HCT116 (cell line): ENCODE measurements at regions not wholly inside any gene's neighbourhood (a gene's known extent, or its start where the extent isn't known, plus 50 kb on each side); places are given as distances from the start of the nearest gene placed in this dataset.

Source experiments
- ATAC-seq: fragments of 200-7000 bp; cut with Tn5 transposase; 2 replicates; pipeline ENCODE4 v1.9.1; 2020; ENCODE audit warnings: mild to moderate bottlenecking, moderate library complexity
- BruUV-seq: library from RNA; stranded (reverse); fragments of 400-500 nt; replicated peaks from 2 replicates; lab custom pipeline; 2021; lab: Mats Ljungman, UMichigan
- CTCF ChIA-PET: fragments of 300-600 bp; sonication (Branson Sonifier 250); formaldehyde crosslinking; loops from one replicate; lab custom pipeline; 2021; ENCODE audit warnings: antibody characterized with exemption; lab: Charles Lee
- POLR2A ChIA-PET: fragments of 300-600, 350-600 bp; sonication (Branson Sonifier 250); formaldehyde crosslinking; loops from one replicate; lab custom pipeline; 2021; ENCODE audit warnings: antibody characterized with exemption; lab: Charles Lee
- RAD21 ChIA-PET, 2 experiments: fragments of 300-600 bp; sonication (Branson Sonifier 250); formaldehyde crosslinking; loops; one replicate each; lab custom pipeline; 2023; ENCODE audit warnings: low total read pairs in 2 of 2; ENCODE audit not compliant: uncharacterized antibody in 2 of 2, unreplicated experiment in 2 of 2, low non-redundant PET in 1 of 2; lab: Charles Lee
- DNase-seq: peaks from one replicate; pipeline ENCODE4 v3.0.0-alpha.2; 2010; ENCODE audit warnings: low read depth, low spot score
- H2AFZ ChIP-seq: fragments of 200-600 bp; shearing (Covaris generic), sonication (generic); 2 replicates; pipeline ENCODE4 v1.6.1; 2017; ENCODE audit warnings: low read depth, mixed run types, mixed read lengths, antibody characterized with exemption, low read length; ENCODE audit not compliant: poor library complexity, severe bottlenecking
- H3K27ac ChIP-seq: 2 replicates; pipeline ENCODE4 v1.5.1; 2012; ENCODE audit warnings: low read depth, low read length
- H3K27me3 ChIP-seq: fragments of 200-600 bp; sonication (generic); 2 replicates; pipeline ENCODE4 v1.6.1; 2016; ENCODE audit warnings: mixed run types, low read length, mixed read lengths; ENCODE audit not compliant: insufficient read depth
- H3K36me3 ChIP-seq, 2 experiments: fragments of 200-500 bp in 1 of 2; fragments of 200-600 bp in 1 of 2; sonication (Bioruptor generic) in 1 of 2; sonication (generic) in 1 of 2; 2 replicates each; pipeline versions ENCODE4 v1.5.1 to v1.6.1; 2014 to 2016; ENCODE audit warnings: low read length in 2 of 2, inconsistent platforms in 1 of 2, mixed read lengths in 1 of 2, mixed run types in 1 of 2; ENCODE audit not compliant: insufficient read depth in 2 of 2, control insufficient read depth in 1 of 2
- H3K4me1 ChIP-seq, 2 experiments: fragments of 200-600 bp in 1 of 2; sonication (generic) in 1 of 2; 2 replicates each; pipeline versions ENCODE4 v1.5.1 to v1.6.1; 2012 to 2017; ENCODE audit warnings: low read length in 2 of 2, inconsistent platforms in 1 of 2, mild to moderate bottlenecking in 1 of 2, mixed read lengths in 1 of 2, mixed run types in 1 of 2, moderate library complexity in 1 of 2; ENCODE audit not compliant: insufficient read depth in 2 of 2, control insufficient read depth in 1 of 2
- H3K4me2 ChIP-seq: fragments of 200-600 bp; sonication (generic); 2 replicates; pipeline ENCODE4 v1.6.1; 2017; ENCODE audit warnings: mixed run types, low read length, mixed read lengths
- H3K4me3 ChIP-seq, 2 experiments: fragments of 200-600 bp in 1 of 2; sonication (generic) in 1 of 2; replicated peaks in 1 of 2; 2 replicates each; pipeline ENCODE4 v1.5.1; 2011 to 2016; ENCODE audit warnings: low read length in 2 of 2, control low read depth in 1 of 2, low read depth in 1 of 2, mild to moderate bottlenecking in 1 of 2, mixed read lengths in 1 of 2, mixed run types in 1 of 2
- H3K79me2 ChIP-seq: fragments of 200-600 bp; sonication (generic); 2 replicates; pipeline ENCODE4 v1.6.1; 2017; ENCODE audit warnings: mild to moderate bottlenecking, mixed run types, low read length, moderate library complexity, mixed read lengths; ENCODE audit not compliant: insufficient read depth
- H3K9ac ChIP-seq: fragments of 200-600 bp; sonication (generic); 2 replicates; pipeline ENCODE4 v1.6.1; 2016; ENCODE audit warnings: low read length, mixed read lengths
- H3K9me2 ChIP-seq: fragments of 200-600 bp; sonication (generic), shearing (Covaris generic); 2 replicates; pipeline ENCODE4 v1.6.1; 2017; ENCODE audit warnings: mixed run types, mild to moderate bottlenecking, moderate library complexity; ENCODE audit not compliant: insufficient read depth
- H3K9me3 ChIP-seq, 2 experiments: fragments of 200-500 bp in 1 of 2; fragments of 200-600 bp in 1 of 2; sonication (Bioruptor generic) in 1 of 2; sonication (generic) in 1 of 2; 2 replicates each; pipeline ENCODE4 v1.6.1; 2014 to 2017; ENCODE audit warnings: low read length in 2 of 2, mixed read lengths in 2 of 2, inconsistent platforms in 1 of 2, low read depth in 1 of 2, mild to moderate bottlenecking in 1 of 2, mixed run types in 1 of 2, moderate library complexity in 1 of 2; ENCODE audit not compliant: control insufficient read depth in 1 of 2, insufficient read depth in 1 of 2
- H4K20me1 ChIP-seq: fragments of 200-600 bp; sonication (generic), shearing (Covaris generic); 2 replicates; pipeline ENCODE4 v1.6.1; 2017; ENCODE audit warnings: mixed run types, mild to moderate bottlenecking, moderate library complexity; ENCODE audit not compliant: insufficient read depth
- EZH2 ChIP-seq: fragments of 200-600 bp; sonication (generic); IDR thresholded peaks from 2 replicates; pipeline ENCODE4 v1.6.1; 2017; ENCODE audit warnings: antibody characterized with exemption, mixed run types
- ZBTB33 ChIP-seq: IDR thresholded peaks from 2 replicates; pipeline ENCODE4 v1.6.1; 2011; ENCODE audit warnings: mild to moderate bottlenecking, low read length, moderate library complexity; ENCODE audit not compliant: insufficient replicate concordance; ENCODE audit errors: extremely low read depth
- intact Hi-C: fragments of 100-400 bp; cut with micrococcal nuclease; formaldehyde crosslinking; loops from 2 replicates; pipeline ENCODE4 v1.10.0; 2022
- TF ChIP-seq, protein P1 (sequence below): IDR thresholded peaks from 2 replicates; pipeline ENCODE4 v1.6.1; 2012

GRCh38 chr6:126153661-126154060 lies 167.3 kb downstream of the TRMT11 start:
- no peaks in the 10 kb centered on the region for H3K36me3 ChIP-seq
- TF ChIP-seq, protein P1, sequence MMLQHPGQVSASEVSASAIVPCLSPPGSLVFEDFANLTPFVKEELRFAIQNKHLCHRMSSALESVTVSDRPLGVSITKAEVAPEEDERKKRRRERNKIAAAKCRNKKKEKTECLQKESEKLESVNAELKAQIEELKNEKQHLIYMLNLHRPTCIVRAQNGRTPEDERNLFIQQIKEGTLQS, result no peak
- no peaks in the 10 kb centered on the region for H3K4me1 ChIP-seq
- H3K9me2 ChIP-seq, result no peaks in the 10 kb centered on the region
- H4K20me1 ChIP-seq, result no peaks in the 10 kb centered on the region
- ChIA-PET CTCF (no interaction called here), POLR2A (no interaction called here), RAD21 (no interaction called here)
- no TSS peak for BruUV-seq
- no peaks in the 10 kb centered on the region for H3K79me2 ChIP-seq
- H3K4me2 ChIP-seq, result no peak overlapping the region
- DNase-seq, result no peak
- no peak overlapping the region for H3K9ac ChIP-seq
- intact Hi-C loops, result no loop called here
- no peak overlapping the region for H3K27ac ChIP-seq
- H2AFZ ChIP-seq, result no peak overlapping the region
- no peaks in the 10 kb centered on the region for H3K27me3 ChIP-seq
- H3K4me3 ChIP-seq, result no peak overlapping the region
- H3K9me3 ChIP-seq, result no peaks in the 10 kb centered on the region
- no peak for ATAC-seq

DNA sequence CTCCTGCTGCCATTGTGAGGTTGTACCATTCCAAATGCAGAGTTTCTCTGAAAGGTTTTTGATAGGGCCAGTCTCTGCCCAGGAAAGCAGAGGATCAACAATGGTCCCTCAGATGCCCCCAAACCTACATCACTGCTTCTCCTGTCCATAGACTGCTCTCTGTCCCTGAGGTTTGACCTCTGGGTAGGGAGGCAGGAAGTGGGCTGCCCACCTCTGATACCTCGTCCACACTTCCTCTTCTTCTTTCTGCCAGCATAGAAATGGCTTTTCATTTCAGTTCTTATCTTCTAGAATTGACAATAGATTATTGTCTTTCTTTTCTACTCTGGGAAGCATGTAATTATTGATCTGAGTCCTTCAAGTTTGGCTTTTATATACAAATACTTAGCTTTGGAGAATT lies 170.6 kb downstream of the TRMT11 start:
- Histone ChIP-seq H3K4me2 (no peak overlapping the region), H3K4me1 (no peaks in the 10 kb centered on the region), H3K27ac (no peak overlapping the region), H4K20me1 (no peaks in the 10 kb centered on the region), H3K9ac (no peak overlapping the region), H3K36me3 (no peaks in the 10 kb centered on the region), H3K27me3 (no peaks in the 10 kb centered on the region), H3K9me2 (no peaks in the 10 kb centered on the region), H3K79me2 (no peaks in the 10 kb centered on the region), H3K9me3 (no peaks in the 10 kb centered on the region), H3K4me3 (no peak overlapping the region), H2AFZ (no peak overlapping the region)
- BruUV-seq, result no TSS peak
- ChIA-PET RAD21 (no interaction called here), CTCF (no interaction called here), POLR2A (no interaction called here)
- TF ChIP-seq EZH2 (no peak), ZBTB33 (no peak)
- no peak for DNase-seq
- no peak for ATAC-seq
- intact Hi-C loops, result no loop called here
